ENCODE measurements at regions not wholly inside any gene's neighbourhood (a gene's known extent, or its start where the extent isn't known, plus 50 kb on each side); places are given as distances from the start of the nearest gene placed in this dataset.

- no peaks in the 10 kb centered on the region for H3K9me3 ChIP-seq (ENCODE audit: insufficient read depth, low read length)
- H3K36me3 ChIP-seq (ENCODE audit: insufficient read depth, insufficient read length, low read length), result no peaks in the 10 kb centered on the region
- no peak overlapping the region for H3K4me3 ChIP-seq (ENCODE audit: insufficient read length, low read depth)
- no peak overlapping the region for H3K9ac ChIP-seq (ENCODE audit: insufficient read length, low read depth)
- TF ChIP-seq ZNF274 (IDR thresholded peaks at IDR 0.05; ENCODE audit: low read depth, low read length), result no peak
- no peak for TF ChIP-seq YY1 (IDR thresholded peaks at IDR 0.05; ENCODE audit: insufficient read depth, insufficient read length)
- TF ChIP-seq SUZ12 (IDR thresholded peaks at IDR 0.05; ENCODE audit: extremely low read depth, insufficient read depth, insufficient read length), result no peak
- H3K4me1 ChIP-seq (ENCODE audit: insufficient read depth, insufficient read length), result no peaks in the 10 kb centered on the region
- H3K27me3 ChIP-seq (ENCODE audit: insufficient read depth, insufficient read length), result no peaks in the 10 kb centered on the region
- DNase-seq (ENCODE audit: low read depth, low spot score), result no peak
Measured at GRCh38 chr9:20065046-20065445, 276.2 kb upstream of the SLC24A2 start.

- no peaks in the 10 kb centered on the region for H3K4me1 ChIP-seq (ENCODE audit: insufficient read depth, insufficient read length)
- H3K9me3 ChIP-seq (ENCODE audit: insufficient read depth, low read length), result no peaks in the 10 kb centered on the region
- H3K9ac ChIP-seq (ENCODE audit: insufficient read length, low read depth), result no peak overlapping the region
- no peak for DNase-seq (ENCODE audit: low read depth, low spot score)
- H3K27me3 ChIP-seq (ENCODE audit: insufficient read depth, insufficient read length), result no peaks in the 10 kb centered on the region
- H3K4me3 ChIP-seq (ENCODE audit: insufficient read length, low read depth), result no peak overlapping the region
- no peaks in the 10 kb centered on the region for H3K36me3 ChIP-seq (ENCODE audit: insufficient read depth, insufficient read length, low read length)
- no peak for TF ChIP-seq SUZ12 (IDR thresholded peaks at IDR 0.05; ENCODE audit: extremely low read depth, insufficient read depth, insufficient read length)
- no peak for TF ChIP-seq YY1 (IDR thresholded peaks at IDR 0.05; ENCODE audit: insufficient read depth, insufficient read length)
- TF ChIP-seq ZNF274 (IDR thresholded peaks at IDR 0.05; ENCODE audit: low read depth, low read length), result no peak
Measured at GRCh38 chr9:20054734-20055133, 265.9 kb upstream of the SLC24A2 start.

GRCh38 chr9:20048985-20049384 is 260.1 kb upstream of the SLC24A2 start:
- Histone ChIP-seq H3K4me3 (ENCODE audit: insufficient read length, low read depth) (no peak overlapping the region), H3K9me3 (ENCODE audit: insufficient read depth, low read length) (no peaks in the 10 kb centered on the region), H3K4me1 (ENCODE audit: insufficient read depth, insufficient read length) (no peaks in the 10 kb centered on the region), H3K27me3 (ENCODE audit: insufficient read depth, insufficient read length) (no peaks in the 10 kb centered on the region), H3K9ac (ENCODE audit: insufficient read length, low read depth) (no peak overlapping the region), H3K36me3 (ENCODE audit: insufficient read depth, insufficient read length, low read length) (no peaks in the 10 kb centered on the region)
- no peak for DNase-seq (ENCODE audit: low read depth, low spot score)
- TF ChIP-seq YY1 (IDR thresholded peaks at IDR 0.05; ENCODE audit: insufficient read depth, insufficient read length), result no peak

- no peak for DNase-seq (ENCODE audit: low read depth, low spot score)
- Histone ChIP-seq H3K4me3 (ENCODE audit: insufficient read length, low read depth) (no peak overlapping the region), H3K9me3 (ENCODE audit: insufficient read depth, low read length) (no peaks in the 10 kb centered on the region), H3K36me3 (ENCODE audit: insufficient read depth, insufficient read length, low read length) (no peaks in the 10 kb centered on the region), H3K4me1 (ENCODE audit: insufficient read depth, insufficient read length) (no peaks in the 10 kb centered on the region), H3K9ac (ENCODE audit: insufficient read length, low read depth) (no peak overlapping the region), H3K27me3 (ENCODE audit: insufficient read depth, insufficient read length) (no peaks in the 10 kb centered on the region)
- no peak for TF ChIP-seq ZNF274 (IDR thresholded peaks at IDR 0.05; ENCODE audit: low read depth, low read length)
- TF ChIP-seq YY1 (IDR thresholded peaks at IDR 0.05; ENCODE audit: insufficient read depth, insufficient read length), result no peak
- TF ChIP-seq SUZ12 (IDR thresholded peaks at IDR 0.05; ENCODE audit: extremely low read depth, insufficient read depth, insufficient read length), result no peak
Measured at GRCh38 chr9:20048437-20048836, 259.6 kb upstream of the SLC24A2 start.

- no peak overlapping the region for H3K9ac ChIP-seq (ENCODE audit: insufficient read length, low read depth)
- no peaks in the 10 kb centered on the region for H3K9me3 ChIP-seq (ENCODE audit: insufficient read depth, low read length)
- DNase-seq (ENCODE audit: low read depth, low spot score), result no peak
- TF ChIP-seq ZNF274 (IDR thresholded peaks at IDR 0.05; ENCODE audit: low read depth, low read length), result no peak
- no peak for TF ChIP-seq YY1 (IDR thresholded peaks at IDR 0.05; ENCODE audit: insufficient read depth, insufficient read length)
- TF ChIP-seq SUZ12 (IDR thresholded peaks at IDR 0.05; ENCODE audit: extremely low read depth, insufficient read depth, insufficient read length), result no peak
- no peak overlapping the region for H3K4me3 ChIP-seq (ENCODE audit: insufficient read length, low read depth)
- no peaks in the 10 kb centered on the region for H3K36me3 ChIP-seq (ENCODE audit: insufficient read depth, insufficient read length, low read length)
- no peaks in the 10 kb centered on the region for H3K4me1 ChIP-seq (ENCODE audit: insufficient read depth, insufficient read length)
- H3K27me3 ChIP-seq (ENCODE audit: insufficient read depth, insufficient read length), result no peaks in the 10 kb centered on the region
Measured at GRCh38 chr9:20044686-20045085, 255.8 kb upstream of the SLC24A2 start.

GRCh38 chr9:20043461-20043860 is 254.6 kb upstream of the SLC24A2 start:
- no peaks in the 10 kb centered on the region for H3K4me1 ChIP-seq (ENCODE audit: insufficient read depth, insufficient read length)
- no peaks in the 10 kb centered on the region for H3K36me3 ChIP-seq (ENCODE audit: insufficient read depth, insufficient read length, low read length)
- no peak overlapping the region for H3K4me3 ChIP-seq (ENCODE audit: insufficient read length, low read depth)
- no peaks in the 10 kb centered on the region for H3K9me3 ChIP-seq (ENCODE audit: insufficient read depth, low read length)
- H3K9ac ChIP-seq (ENCODE audit: insufficient read length, low read depth), result no peak overlapping the region
- TF ChIP-seq SUZ12 (IDR thresholded peaks at IDR 0.05; ENCODE audit: extremely low read depth, insufficient read depth, insufficient read length) (no peak), ZNF274 (IDR thresholded peaks at IDR 0.05; ENCODE audit: low read depth, low read length) (no peak), YY1 (IDR thresholded peaks at IDR 0.05; ENCODE audit: insufficient read depth, insufficient read length) (no peak)
- DNase-seq (ENCODE audit: low read depth, low spot score), result no peak
- H3K27me3 ChIP-seq (ENCODE audit: insufficient read depth, insufficient read length), result no peaks in the 10 kb centered on the region

- H3K4me3 ChIP-seq (ENCODE audit: insufficient read length, low read depth), result no peak overlapping the region
Measured at GRCh38 chr9:20043035-20043434, 254.2 kb upstream of the SLC24A2 start.

More at GRCh38 chr9:20043035-20043434, 254.2 kb upstream of the SLC24A2 start:
- H3K9me3 ChIP-seq (ENCODE audit: insufficient read depth, low read length), result no peaks in the 10 kb centered on the region
- no peak for DNase-seq (ENCODE audit: low read depth, low spot score)
- TF ChIP-seq ZNF274 (IDR thresholded peaks at IDR 0.05; ENCODE audit: low read depth, low read length), result no peak
- no peak for TF ChIP-seq SUZ12 (IDR thresholded peaks at IDR 0.05; ENCODE audit: extremely low read depth, insufficient read depth, insufficient read length)
- TF ChIP-seq YY1 (IDR thresholded peaks at IDR 0.05; ENCODE audit: insufficient read depth, insufficient read length), result no peak
- no peaks in the 10 kb centered on the region for H3K36me3 ChIP-seq (ENCODE audit: insufficient read depth, insufficient read length, low read length)
- no peak overlapping the region for H3K9ac ChIP-seq (ENCODE audit: insufficient read length, low read depth)
- no peaks in the 10 kb centered on the region for H3K4me1 ChIP-seq (ENCODE audit: insufficient read depth, insufficient read length)
- H3K27me3 ChIP-seq (ENCODE audit: insufficient read depth, insufficient read length), result no peaks in the 10 kb centered on the region
